SW480 (cell line): ENCODE measurements at regions not wholly inside any gene's neighbourhood (a gene's known extent, or its start where the extent isn't known, plus 50 kb on each side); places are given as distances from the start of the nearest gene placed in this dataset.

ENCODE experiments used
- DNase-seq: peaks from one replicate; pipeline ENCODE4 v3.0.0-alpha.2; 2016; ENCODE audit warnings: low spot score

DNA sequence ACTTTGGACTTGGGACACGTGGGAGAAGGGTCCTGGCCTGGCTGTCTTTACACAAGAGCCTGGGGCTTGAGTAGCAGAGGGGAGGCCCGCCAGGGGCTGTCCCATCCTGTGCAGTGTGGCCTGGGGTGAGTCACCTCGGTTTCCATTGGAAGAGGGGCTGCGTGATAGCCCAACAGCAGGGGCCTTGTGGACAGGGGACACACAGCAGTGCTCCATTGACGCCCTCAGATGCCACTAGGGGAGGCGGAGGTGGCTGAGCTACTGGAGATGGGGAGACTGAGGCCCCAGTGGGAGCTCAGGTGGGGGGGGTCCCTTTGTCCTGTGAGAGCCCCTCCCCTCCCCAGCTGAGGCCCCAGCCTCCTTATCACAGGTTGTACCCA, 50.0 kb upstream of the RNU6ATAC start:
- DNase-seq: no peak

DNA sequence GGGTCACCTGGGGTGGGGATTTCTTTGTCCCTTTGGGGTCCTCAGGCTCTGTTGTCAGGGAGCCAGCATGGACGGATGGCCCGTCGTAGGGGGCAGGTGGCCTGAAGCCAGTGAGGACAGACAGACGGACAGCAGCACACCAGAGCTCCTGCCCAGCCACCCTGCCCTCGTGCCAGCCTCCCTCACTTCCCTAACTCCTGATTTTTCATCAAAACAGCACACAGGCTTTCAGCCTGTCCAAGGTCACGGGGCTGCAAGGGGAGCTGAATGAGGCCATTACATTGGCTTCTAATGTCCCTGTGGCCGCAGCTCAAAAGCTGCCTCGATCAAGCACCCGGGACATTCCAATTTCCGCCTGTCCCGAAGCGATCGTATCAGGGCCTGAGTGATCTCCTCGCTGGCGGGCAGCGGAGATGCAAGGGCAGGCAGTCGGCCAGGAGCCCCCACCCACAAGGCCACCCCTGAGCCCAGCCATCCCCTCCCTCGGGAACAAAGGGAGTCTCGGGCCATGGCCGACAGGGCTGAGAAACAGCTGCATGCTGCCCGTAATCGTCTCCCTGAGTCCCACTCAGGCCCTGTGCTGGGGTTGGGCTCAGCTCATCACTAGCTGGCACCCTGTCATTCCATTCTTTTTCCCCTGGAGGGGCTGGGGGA, 50.5 kb upstream of the RNU6ATAC start:
- DNase-seq: no peak

DNA sequence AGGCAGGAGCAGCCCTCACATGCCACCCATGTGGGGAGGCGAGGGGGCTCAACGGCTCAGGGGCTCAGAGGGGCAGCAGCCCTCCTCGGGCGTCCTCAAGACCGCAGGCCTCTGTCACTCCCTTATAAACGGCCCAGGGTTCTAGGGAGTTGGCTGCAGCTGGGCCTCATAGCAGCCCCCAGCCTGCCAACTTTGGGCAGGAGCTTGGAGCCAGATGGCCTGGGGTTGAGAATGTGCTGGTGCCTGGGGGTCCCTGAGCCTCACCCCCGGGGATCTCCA, 51.0 kb upstream of the RNU6ATAC start:
- DNase-seq: no peak

DNA sequence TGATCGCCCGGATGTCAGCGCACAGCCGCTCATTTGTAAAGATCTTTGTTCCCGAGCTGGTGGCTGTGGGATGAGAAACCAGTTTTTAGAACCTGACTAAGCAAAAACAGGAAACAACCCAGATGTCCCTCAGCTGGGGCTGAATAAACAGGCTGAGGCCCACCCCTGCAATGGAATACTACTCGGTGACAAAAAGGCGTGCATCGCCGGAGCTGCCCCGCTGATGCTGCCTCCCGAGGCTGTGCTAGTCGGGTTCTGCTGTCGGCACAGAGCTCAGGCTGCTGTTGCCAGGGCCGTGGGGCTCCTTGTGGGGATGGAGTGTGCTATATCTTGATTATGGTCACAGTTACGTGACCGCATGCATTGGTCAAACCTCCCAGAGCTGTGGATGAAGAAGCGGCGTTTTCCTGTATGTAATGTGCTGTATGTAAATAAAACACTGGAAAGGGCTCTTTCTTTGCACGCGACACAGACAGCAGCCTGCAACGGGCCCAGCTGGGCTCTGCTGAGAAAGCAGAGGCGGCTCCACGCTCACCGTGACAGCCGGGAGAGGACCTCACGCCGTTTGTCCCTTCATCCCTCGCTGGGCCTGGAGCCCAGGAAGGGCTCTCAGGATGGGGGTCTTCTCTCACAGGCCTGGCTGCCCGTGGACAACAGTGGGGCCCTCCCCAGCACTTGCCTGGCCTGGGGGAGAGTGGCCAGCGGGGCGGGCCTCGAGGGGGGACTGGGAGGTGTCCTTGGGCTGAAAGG, 51.5 kb upstream of the RNU6ATAC start:
- no peak for DNase-seq

DNA sequence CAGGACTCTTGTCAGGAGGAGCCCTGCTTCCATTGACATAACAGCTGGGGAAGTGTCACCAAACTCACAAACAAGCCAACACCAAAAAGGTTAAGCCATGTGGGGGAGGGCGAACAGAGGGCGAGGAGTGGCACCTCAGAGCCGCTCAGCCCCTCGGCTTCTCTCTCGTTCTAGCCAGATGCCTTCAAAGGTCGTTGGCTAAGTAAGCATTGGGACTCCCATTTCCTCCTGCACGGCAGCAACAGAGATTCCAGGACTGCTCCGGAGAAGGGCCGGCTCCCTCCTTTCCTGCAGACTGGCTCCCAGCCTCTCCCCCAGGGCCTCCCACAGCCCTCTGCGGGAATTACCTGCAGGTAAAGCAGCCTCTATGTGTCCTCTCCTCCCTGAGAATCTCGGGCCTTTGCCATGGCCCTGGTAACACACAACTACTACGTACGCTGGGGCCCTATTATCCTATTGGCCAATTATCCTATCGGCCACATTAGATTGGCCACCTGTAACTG, 52.1 kb upstream of the RNU6ATAC start:
- no peak for DNase-seq

DNA sequence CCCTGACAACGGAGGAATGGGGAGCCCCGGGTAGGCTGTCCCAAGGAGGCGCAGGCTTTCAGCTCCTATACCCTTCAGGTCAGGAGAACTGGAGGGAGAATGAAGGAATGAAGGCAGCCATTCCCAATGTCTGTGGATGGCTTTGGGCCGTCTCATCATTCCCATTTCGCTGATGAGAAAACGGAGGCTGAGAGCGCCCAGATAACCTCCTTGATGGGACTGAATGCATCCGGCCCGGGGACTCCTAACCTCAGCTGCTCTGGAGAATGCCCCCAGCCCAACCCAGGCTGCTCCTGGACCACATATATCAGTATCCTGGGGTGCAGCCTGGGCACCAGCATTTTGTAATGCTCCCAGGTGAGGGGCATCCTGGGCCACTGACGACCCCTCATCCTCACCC, 52.6 kb upstream of the RNU6ATAC start:
- no peak for DNase-seq

DNA sequence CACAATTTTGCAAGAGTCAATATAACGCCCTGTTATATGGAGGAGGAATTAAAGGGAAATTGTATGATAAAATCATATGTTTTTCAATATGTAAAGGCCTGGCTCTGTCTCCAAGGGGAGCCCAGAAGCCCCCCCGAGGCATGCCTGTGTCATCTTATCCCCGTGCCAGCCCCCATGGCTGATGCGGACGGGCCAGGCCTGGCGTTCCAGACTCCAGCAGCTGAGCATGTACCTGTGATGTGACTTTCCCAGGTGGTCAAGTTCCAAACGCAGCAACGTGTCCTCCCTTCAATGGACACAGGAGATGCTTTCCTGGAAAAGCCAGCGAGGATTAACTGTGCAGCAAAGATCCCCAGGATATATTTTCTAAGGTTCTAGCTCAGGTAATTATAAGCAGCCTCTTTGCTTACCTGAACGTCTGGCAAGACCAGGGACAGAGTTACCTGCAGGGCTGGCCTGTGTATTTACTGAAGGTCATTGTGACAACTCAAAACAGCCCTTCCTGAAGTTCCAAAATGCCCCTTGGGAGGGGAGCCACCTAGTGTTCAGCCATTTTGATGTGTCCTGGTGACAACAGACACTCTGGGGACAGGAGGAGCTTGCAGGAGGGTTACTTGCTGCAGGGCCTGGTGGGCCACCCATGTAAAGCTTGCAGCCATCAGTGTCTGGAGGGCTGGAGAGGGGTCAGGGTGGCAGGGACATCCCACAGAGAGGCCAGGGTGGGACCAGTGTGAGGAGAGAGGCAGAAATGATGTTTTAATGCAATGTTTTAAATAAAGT, 53.3 kb upstream of the RNU6ATAC start:
- DNase-seq: peak; percentile 51

DNA sequence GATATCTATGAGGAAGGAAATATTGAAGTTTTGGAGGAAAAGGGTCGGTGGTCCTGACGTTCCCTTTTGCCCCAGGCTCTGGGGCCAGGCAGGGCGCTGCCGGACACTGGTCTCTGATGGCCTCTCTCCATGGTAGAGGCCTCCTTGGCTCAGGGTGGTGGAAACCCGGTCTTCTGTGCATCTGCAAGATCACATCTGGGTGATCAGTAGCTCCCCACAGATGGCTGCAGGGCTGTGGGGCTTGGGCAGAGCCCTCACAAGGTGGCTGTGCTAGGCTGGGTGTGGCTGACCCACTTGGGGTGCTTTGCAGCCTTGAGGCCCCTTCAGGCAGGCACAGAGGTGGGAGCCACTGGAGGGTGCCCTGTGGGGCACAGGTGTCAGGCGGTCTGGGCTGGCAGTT, 53.9 kb upstream of the RNU6ATAC start:
- no peak for DNase-seq

DNA sequence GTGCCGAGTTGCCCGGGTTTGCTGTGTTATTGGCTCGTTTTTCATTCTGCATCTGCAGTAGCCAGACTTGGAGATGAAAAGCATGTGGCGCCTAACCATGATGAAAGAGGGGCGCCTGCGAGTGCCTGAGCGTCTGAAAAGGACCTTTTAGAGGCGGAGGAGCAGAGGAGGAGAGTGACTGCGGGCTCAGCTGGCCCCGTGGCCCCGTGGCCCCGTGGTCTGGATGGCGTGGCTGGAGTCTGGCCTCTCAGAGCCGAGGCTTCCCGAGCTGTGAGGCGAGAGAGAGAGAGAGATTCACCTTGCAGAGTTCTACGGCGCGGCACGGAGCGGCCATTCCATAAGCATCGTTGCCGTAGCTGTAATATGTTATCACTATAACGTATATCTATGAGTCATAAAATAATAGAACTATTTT, 55.3 kb upstream of the RNU6ATAC start:
- no peak for DNase-seq

DNA sequence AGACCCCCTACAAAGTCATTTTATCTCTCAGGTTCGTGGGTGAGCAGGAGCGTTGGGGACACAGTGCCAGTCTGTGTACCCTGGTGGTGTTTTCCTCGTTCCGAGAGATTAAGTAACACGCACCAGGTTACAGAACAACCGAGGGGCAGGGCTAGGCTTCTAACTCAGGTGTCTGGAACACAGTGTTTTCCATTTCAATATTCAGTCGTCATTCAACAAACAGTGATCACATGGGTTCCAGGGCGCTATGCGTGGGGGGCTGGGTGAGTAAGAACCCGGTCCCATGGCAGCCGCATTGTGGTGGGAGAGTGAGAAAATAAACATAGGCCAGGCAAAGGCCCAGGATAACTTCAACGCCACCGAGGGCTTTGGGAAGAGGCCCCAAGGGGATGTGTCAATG, 55.9 kb upstream of the RNU6ATAC start:
- DNase-seq: no peak

DNA sequence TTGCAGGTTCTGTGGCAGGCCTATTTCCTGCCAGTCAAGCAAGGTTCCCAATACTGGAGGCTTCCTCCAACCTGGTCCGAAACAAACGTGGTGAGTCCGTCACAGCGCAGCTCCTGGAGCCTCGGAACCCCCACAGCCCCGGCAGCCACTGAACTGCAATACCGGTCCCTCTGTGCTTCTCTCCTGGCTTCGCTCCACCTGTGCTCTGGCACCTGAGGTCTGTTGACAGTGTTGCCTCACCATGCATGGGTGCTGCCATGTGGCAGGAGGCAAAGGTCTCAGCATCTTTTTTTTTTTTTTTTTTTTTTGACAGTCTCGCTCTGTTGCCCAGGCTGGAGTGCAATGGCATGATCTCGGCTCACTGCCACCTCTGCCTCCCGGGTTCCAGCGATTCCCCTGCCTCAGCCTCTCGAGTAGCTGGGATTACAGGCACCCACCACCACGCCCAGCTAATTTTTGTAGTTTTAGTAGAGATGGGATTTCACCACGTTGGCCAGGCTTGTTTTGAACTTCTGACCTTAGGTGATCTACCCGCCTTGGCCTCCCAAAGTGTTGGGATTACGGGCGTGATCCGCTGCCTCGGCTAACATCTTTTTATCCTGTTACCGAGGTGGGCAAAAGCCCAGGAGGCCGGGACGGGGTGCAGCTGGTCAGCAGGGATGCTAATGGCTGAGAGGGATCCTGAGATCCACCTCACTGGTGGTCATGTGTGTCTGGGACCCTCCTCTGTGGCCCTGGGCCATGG, 57.1 kb upstream of the RNU6ATAC start:
- DNase-seq: no peak

DNA sequence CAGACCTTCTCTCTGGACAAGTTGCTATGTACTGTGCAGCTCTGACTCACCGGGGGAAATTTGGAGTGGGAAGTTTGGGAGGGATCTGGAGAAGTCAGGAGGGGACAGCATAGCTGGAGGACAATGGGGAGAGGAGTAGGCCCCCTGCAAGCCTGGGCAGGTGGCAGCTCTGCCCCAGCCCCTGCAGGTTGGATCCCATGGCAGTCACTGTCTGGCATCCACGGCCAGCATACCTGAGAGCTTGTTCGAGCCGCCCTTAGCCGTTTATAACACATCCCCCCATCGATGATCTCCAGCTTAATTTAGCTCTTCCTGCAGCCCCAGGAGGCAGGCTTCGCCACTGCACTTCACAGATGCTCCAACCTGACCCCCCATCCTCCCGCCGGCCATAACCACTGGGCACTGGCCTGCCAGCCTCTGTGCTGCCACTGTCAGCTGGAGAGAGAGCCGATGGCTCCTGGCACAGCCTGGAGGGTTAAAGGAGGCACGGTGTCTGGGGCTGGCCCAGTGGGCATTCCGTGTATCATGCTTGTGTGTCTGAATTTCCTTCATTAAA, 57.7 kb upstream of the RNU6ATAC start:
- no peak for DNase-seq

DNA sequence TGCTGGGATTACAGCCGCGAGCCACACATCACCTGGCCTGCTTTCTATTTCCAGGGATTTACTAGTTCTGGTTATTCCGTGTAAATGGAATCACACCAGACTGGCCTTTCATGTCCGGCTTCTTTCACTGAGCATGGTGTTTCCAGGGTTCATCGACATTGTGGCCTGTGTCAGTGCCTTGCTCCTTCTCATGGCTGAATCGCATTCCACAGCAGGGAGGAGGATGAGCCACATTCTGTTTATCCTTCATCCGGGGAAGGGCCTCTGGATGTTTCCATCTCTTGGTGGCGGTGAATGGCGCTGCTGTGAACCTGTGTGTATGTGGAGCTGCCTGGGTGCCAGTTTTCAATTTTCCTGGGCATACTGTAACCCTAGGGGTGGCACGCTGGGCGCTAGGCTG, 58.7 kb upstream of the RNU6ATAC start:
- no peak for DNase-seq

DNA sequence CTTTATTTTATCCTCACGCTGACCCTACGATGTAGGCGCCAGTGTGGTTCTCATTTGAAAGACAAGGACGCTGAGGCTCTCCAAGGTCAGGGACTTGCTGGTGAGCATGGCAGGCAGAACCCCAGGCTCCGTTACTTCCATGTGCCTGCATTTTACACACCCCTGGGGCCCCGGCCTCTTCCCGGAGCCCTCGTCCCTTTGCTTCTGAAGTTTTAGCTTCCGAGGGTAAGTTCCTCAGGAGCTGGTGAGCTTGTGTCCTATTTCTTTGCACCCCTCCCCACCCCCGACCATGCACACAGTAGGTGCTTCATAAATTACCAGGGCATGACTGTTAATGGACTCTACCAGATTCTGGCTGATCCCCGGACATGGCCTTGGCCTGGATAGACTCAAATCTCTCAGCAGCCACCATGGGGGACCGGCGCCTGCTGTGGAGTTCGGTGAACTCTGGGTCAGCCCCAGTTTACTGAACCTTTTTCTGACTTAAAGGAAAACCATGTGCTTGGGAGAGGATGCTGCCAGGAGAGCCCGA, 59.3 kb upstream of the RNU6ATAC start:
- no peak for DNase-seq

DNA sequence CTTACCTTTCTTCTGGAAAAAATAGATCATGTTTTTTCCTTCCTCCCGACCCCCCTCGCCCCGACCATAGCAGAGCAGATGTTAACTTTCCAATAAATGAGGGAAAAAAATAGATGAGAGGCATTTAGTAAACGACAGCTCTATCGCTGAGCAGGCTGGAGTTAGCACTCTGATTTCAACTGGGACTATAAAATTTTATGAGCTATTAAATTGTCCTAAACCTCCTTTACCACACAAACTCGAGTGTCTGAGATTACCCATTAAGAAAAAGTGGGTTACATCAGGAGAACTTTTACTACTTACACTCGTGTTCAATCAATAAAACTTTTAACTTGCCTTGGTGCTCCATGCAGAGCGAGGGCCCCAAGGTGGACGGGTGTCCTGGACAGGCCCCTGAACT, 59.8 kb upstream of the RNU6ATAC start:
- no peak for DNase-seq

DNA sequence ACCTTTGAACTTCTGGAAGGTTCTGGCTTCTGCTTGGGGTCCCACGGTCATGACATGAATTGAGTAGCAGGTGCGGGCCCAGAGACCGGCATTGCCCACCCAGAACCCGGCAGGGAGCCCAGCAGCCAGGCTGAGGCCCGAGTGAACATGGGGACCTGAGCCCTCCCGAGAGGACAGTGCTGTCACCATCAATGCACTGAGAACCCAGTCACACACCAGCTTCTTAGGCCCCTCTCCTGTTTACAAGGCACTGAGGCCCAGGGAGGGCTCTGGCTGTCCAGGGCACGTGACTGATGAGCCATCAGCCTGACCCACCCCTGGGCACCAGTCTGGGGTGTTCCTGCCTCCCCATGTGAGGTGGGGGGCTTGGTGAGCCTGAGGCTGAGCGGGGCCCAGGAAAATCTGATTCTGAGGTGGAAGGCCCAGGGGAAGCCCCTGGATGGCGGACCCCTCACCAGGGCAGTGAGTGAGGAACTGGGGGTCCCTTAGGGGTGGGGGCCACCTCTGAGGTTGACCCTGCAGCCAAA, 60.3 kb upstream of the RNU6ATAC start:
- DNase-seq: no peak

DNA sequence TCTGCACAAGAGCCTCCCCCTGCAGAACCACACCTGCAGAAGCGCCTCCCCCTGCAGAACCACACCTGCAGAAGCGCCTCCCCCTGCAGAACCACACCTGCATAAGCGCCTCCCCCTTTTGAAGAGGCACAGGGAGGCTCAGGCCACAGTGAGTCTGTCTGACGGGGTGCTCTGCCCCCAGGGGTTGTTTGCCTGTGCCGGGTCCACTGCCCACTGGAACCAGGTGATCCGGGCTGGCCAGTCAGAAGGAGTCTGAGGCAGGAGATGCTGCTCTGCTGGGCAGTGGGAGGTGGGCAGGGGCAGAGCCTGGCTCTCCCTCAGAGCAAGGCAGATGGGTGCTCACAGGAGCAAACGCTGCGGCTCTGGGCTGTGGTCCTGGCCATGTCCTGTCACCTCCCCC, 60.8 kb upstream of the RNU6ATAC start:
- DNase-seq: peak; percentile 9

DNA sequence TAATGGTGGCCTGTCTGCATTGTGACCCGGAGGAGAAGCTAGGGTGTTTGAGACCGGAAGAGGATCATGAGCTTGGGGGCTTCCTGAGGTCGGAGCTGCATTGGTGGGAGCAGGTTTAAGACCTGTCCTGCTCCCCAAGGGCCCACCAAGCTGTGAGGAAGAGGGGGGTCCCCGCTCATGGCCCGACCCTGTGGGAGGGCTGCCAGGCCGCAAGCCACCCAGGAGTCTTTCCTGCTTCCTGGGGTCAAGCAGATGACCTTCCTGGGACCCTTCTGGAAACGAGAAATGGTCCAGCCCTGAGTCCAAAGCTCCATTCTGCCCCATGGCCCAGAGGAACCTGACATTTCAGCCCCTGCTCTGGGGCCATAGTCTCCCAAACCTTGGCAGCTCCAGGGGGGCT, 61.5 kb upstream of the RNU6ATAC start:
- DNase-seq: no peak

DNA sequence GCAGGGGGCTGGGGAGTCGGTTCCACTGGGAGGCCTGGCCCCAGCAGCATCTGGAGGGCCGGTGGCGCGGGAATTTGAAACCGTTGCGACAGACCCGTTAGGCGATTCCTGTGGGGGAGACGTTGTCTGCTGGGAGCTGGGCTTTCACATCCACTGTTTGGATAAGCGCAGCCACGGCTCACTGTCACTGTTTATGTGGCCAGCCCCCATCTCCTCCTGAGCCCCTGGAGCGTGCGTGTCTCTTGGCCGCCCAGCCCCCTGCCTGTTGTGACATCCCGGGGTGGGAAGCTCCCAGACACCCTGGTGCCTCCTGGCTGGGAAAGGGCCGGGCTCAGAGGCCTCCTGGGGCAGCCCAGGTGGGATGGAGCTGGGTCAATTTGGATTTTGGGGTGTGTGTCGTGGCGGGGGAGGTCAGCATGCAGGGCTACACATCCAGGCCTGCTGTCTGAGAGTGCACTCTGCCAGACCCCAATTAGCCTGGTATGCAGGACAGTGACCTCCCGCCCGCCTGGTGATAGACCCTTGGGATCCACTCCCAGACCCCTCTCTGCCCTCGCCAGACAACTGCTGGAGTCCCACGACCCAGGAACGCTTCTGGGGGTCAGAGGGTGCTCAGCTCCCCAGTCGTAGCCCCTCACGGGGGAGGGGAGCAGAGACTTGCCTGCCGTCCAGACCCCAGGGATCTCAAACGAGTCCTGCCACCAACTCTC, 62.0 kb upstream of the RNU6ATAC start:
- DNase-seq: no peak

DNA sequence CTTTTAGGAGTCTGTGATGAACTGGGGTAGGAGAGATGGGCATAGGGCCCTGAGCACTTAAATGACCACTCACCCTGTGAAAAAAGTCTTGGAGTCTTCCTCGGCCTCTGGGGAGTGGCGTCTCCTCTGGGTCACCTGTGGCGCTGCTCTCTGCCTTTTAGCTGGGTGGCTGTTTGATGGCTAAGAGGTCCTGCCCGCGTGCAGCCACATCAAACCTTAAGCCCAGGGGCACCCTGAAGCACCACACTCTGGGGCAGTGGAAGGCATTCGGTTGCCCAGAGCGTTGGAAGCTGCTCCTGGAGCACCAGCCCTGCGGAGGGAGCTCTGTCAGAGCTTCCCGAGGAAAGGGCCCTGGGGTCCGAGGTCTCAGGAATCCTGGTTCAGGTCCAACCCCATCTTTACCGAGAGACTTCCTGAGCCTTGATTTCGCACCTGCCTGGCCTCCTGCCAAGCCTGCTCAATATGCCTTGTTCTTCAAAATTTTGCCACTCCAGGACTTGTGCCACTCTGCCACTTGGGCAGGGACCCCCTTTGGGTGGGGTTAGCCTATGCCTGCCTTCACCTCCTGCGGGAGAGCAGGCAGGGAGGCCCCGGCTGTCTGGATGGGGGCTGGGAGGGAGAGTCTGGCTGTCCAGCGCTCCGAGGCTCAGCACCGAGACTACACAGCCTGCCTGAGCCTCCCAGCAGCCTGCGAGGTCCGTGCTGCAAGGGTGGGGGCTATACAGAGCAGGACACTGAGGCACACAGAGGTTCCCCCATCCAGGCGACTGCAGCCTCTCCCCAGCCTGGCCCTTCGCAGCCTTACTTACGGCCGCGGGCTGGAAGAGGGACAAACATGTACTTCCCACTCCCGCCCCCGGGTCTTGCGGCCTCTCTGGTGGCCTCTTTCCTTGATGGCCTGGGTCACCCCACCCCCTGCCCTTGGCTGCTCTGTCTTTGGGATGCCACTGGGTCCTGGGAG, 63.4 kb upstream of the RNU6ATAC start:
- peak; percentile 41 for DNase-seq
